DND-41 (cell line): ENCODE measurements at regions not wholly inside any gene's neighbourhood (a gene's known extent, or its start where the extent isn't known, plus 50 kb on each side); places are given as distances from the start of the nearest gene placed in this dataset.

ENCODE experiments used
- ATAC-seq: fragments of 200-7000 bp; cut with Tn5 transposase; 3 replicates; pipeline ENCODE4 v1.9.1; 2021; ENCODE audit warnings: low read depth; ENCODE audit not compliant: insufficient read depth
- DNase-seq: peaks from one replicate; pipeline ENCODE4 v3.0.0-alpha.2; 2020
- H2AFZ ChIP-seq: 2 replicates; pipeline ENCODE4 v1.6.0; 2012; ENCODE audit warnings: low read depth, low read length
- H3K27ac ChIP-seq: 2 replicates; pipeline ENCODE4 v1.5.1; 2012; ENCODE audit warnings: low read length, inconsistent platforms
- H3K27me3 ChIP-seq: fragments of 200-600 bp; sonication (generic); 2 replicates; pipeline ENCODE4 v1.6.0; 2012; ENCODE audit warnings: low read length, mild to moderate bottlenecking, inconsistent platforms; ENCODE audit not compliant: insufficient read depth, poor library complexity
- H3K36me3 ChIP-seq: 2 replicates; pipeline ENCODE4 v1.5.1; 2012; ENCODE audit warnings: low read length, inconsistent platforms; ENCODE audit not compliant: insufficient read depth
- H3K4me1 ChIP-seq: 2 replicates; pipeline ENCODE4 v1.5.1; 2012; ENCODE audit warnings: mild to moderate bottlenecking, low read length; ENCODE audit not compliant: insufficient read depth
- H3K4me2 ChIP-seq: 2 replicates; pipeline ENCODE4 v1.6.0; 2012; ENCODE audit warnings: mild to moderate bottlenecking, moderate library complexity, low read length, inconsistent platforms; ENCODE audit not compliant: insufficient read depth
- H3K4me3 ChIP-seq, 2 experiments: fragments of 200-600 bp in 1 of 2; shearing (Covaris generic) in 1 of 2; 2 replicates each; pipeline ENCODE4 v1.5.1; 2012 to 2016; ENCODE audit warnings: inconsistent platforms in 2 of 2, low read length in 2 of 2, mild to moderate bottlenecking in 2 of 2, low read depth in 1 of 2, moderate library complexity in 1 of 2
- H3K79me2 ChIP-seq: 2 replicates; pipeline ENCODE4 v1.6.0; 2012; ENCODE audit warnings: low read length, inconsistent platforms; ENCODE audit not compliant: insufficient read depth
- H3K9ac ChIP-seq: 2 replicates; pipeline ENCODE4 v1.6.0; 2012; ENCODE audit warnings: low read depth, mild to moderate bottlenecking, inconsistent platforms, low read length, moderate library complexity
- H3K9me3 ChIP-seq: 2 replicates; pipeline ENCODE4 v1.5.1; 2012; ENCODE audit warnings: low read length, moderate library complexity, mild to moderate bottlenecking, inconsistent platforms; ENCODE audit not compliant: insufficient read depth, severe bottlenecking
- H4K20me1 ChIP-seq: 2 replicates; pipeline ENCODE4 v1.6.0; 2012; ENCODE audit warnings: low read length; ENCODE audit not compliant: insufficient read depth
- EZH2 ChIP-seq: IDR thresholded peaks from 3 replicates; pipeline ENCODE4 v1.6.1; 2012; ENCODE audit warnings: borderline replicate concordance, low read depth, mild to moderate bottlenecking, moderate library complexity, low read length, inconsistent platforms; ENCODE audit not compliant: severe bottlenecking
- TF ChIP-seq, protein P1 (sequence below): IDR thresholded peaks from 2 replicates; pipeline ENCODE4 v1.5.1; 2012; ENCODE audit warnings: borderline replicate concordance, low read length, moderate library complexity, mild to moderate bottlenecking; ENCODE audit not compliant: poor library complexity, severe bottlenecking; ENCODE audit errors: extremely low read depth

DNA sequence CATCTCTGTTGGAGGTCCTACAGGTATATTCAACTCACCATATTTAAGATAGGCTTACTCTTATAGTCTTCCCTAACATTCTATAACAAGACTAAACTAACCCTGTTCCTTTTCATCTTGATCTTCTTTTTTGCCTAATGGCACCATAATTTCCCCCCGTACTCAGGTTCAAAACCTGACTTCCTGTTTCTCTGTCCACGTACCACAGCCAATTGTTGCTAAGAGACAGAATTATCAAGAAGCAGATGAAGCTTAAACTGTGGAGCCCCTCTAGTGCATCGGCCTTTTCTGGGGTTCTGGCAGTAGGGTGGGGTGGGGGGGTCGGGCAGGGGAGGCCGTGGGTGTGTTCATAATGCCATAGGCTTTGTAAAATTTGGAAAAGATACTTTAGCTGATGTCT lies 109.2 kb downstream of the EVX1 start:
- Histone ChIP-seq H4K20me1 (no peaks in the 10 kb centered on the region), H3K36me3 (no peaks in the 10 kb centered on the region), H2AFZ (no peak overlapping the region), H3K79me2 (no peaks in the 10 kb centered on the region), H3K9ac (no peak overlapping the region), H3K4me2 (no peak overlapping the region), H3K9me3 (no peaks in the 10 kb centered on the region), H3K27ac (no peak overlapping the region), H3K4me1 (no peaks in the 10 kb centered on the region), H3K4me3 (no peak overlapping the region), H3K27me3 (peaks cover 10% of the 10 kb centered on the region)
- DNase-seq (no peak), ATAC-seq (no peak)
- TF ChIP-seq EZH2 = no peak
- TF ChIP-seq, protein P1, sequence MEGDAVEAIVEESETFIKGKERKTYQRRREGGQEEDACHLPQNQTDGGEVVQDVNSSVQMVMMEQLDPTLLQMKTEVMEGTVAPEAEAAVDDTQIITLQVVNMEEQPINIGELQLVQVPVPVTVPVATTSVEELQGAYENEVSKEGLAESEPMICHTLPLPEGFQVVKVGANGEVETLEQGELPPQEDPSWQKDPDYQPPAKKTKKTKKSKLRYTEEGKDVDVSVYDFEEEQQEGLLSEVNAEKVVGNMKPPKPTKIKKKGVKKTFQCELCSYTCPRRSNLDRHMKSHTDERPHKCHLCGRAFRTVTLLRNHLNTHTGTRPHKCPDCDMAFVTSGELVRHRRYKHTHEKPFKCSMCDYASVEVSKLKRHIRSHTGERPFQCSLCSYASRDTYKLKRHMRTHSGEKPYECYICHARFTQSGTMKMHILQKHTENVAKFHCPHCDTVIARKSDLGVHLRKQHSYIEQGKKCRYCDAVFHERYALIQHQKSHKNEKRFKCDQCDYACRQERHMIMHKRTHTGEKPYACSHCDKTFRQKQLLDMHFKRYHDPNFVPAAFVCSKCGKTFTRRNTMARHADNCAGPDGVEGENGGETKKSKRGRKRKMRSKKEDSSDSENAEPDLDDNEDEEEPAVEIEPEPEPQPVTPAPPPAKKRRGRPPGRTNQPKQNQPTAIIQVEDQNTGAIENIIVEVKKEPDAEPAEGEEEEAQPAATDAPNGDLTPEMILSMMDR = no peak

DNA sequence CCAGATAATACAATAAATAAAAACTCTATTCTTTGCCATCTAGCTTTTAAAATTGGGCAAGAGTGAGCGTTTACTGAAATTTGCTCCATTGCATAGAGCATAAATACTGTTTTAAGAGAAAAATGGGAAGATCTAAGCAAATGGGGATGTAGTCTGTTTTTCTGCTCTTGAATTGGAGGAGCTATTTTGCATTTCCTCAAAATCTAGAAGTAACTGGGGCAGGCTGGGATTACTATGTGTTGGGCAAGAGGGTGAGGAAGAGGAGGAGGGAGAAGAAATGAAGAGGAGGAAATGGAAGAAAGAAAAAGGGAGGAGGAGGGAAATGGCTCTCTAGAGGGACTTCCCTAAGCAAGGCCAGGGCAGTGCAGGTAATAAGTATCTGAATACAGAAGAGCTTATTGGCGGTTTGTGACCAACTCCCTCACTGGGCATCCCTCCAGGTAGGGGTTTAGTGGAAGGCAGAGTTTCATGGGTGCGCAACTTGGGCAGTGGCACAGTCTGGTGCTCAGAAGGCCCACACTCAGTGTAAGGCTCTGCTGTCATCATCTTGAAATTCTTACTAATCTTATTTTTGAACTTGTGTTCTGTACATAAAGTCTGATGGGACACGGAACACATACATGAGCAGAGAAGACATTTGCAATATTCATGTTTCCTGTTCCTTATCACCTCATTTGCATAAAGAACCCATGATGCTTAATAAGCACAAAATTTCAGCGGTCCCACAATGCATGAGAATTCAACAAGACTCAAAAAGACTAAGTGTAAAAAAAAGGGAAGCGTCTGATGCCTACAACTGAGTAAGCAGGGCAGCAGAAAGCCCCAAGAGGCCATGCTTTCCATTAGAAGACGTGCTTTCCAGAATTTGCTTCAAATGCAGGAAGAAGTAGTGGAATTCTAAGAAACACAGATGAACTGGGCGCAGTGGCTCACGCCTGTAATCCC lies 116.9 kb downstream of the EVX1 start:
- H3K9ac ChIP-seq = no peak overlapping the region
- no peak for DNase-seq
- no peak overlapping the region for H2AFZ ChIP-seq
- no peaks in the 10 kb centered on the region for H4K20me1 ChIP-seq
- no peaks in the 10 kb centered on the region for H3K79me2 ChIP-seq
- no peak for ATAC-seq
- no peaks in the 10 kb centered on the region for H3K9me3 ChIP-seq
- H3K27ac ChIP-seq = no peak overlapping the region
- TF ChIP-seq, protein P1 = no peak
- no peak for TF ChIP-seq EZH2
- no peak overlapping the region for H3K4me2 ChIP-seq
- H3K4me3 ChIP-seq = no peak overlapping the region
- peaks cover 21% of the 10 kb centered on the region for H3K27me3 ChIP-seq
- no peaks in the 10 kb centered on the region for H3K36me3 ChIP-seq
- no peaks in the 10 kb centered on the region for H3K4me1 ChIP-seq

DNA sequence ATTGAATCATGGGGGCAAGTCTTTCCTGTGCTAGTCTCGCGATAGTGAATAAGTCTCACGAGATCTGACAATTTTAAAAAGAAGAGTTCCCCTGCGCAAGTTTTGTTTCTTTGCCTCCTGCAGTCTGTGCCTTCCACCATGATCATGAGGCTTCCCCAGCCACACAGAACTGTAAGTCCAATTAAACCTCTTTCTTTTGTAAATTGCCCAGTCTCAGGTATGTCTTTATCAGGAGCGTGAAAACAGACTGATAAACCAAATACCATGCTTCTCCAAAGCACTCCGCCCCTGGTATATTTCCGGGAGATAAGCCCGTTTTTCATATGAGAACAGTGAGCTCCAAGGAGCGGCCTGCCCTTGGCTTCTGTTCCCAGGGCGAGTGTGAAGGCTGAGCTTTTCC lies 118.9 kb downstream of the EVX1 start:
- H3K9ac ChIP-seq = no peak overlapping the region
- H3K4me1 ChIP-seq = no peaks in the 10 kb centered on the region
- DNase-seq (no peak), ATAC-seq (no peak)
- no peak overlapping the region for H3K4me3 ChIP-seq
- no peak overlapping the region for H3K4me2 ChIP-seq
- TF ChIP-seq, protein P1 = no peak
- no peak for TF ChIP-seq EZH2
- peaks cover 21% of the 10 kb centered on the region for H3K27me3 ChIP-seq
- H4K20me1 ChIP-seq = no peaks in the 10 kb centered on the region
- no peaks in the 10 kb centered on the region for H3K9me3 ChIP-seq
- no peak overlapping the region for H2AFZ ChIP-seq
- no peak overlapping the region for H3K27ac ChIP-seq
- H3K36me3 ChIP-seq = no peaks in the 10 kb centered on the region
- no peaks in the 10 kb centered on the region for H3K79me2 ChIP-seq
